ENCODE measurements at regions not wholly inside any gene's neighbourhood (a gene's known extent, or its start where the extent isn't known, plus 50 kb on each side); places are given as distances from the start of the nearest gene placed in this dataset.
"Not testable (repeated sequence)": the region's sequence is repeated elsewhere in the genome, so short reads cannot be mapped to it uniquely, and the experiment has no call there.

DNA sequence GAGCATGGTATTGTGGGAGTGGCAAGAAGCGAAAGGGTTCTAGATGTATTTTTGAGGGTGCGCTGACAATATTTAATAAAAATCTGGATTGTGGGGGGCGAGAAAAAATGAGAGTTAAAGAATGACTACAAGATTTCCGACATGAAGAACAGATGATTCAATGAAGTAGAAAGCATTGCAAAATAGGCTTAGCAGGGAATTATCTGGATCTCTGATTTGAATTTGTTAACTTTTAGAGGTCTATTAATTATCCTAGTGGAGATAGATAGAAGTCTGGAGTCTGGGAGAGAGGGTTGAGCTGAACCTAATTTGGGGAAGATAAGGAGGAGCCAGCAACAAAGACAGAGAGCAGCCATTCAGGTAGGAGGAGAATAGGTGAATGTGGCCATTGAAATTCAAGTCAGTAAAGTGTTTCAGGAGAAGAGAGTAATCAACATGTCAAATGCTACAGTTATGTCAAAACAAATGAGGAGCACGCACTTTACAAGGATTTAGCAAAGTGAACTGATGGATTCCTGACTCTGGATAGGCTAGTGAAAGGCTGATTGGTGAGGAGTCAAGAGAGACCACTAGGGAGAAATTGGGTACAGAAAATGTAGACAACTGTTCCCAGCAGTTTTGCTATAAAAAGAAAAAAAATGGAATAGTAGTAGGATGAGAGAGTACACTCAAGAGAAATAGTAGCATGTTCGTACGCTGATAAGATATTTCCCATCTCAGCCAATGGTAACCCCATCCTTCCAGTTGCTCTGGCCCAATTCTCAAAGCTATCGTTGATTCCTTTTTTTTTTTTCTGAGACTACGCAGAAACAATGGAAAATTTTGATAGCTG, 393.2 kb upstream of the CXADR start:
- intact Hi-C loops (cut with DNase I) = no loop called here
- DNase-seq (ENCODE audit: low spot score) = no peak

DNA sequence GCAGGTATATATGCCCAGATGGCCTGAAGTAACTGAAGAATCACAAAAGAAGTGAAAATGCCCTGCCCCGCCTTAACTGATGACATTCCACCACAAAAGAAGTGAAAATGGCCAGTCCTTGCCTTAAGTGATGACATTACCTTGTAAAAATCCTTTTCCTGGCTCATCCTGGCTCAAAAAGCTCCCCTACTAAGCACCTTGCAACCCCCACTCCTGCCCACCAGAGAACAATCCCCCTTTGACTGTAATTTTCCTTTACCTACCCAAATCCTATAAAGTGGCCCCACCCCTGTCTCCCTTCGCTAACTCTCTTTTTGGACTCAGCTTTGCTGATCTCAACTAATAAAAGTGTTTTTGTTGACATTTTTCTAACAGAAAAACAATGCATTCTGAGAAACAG, 385.4 kb upstream of the CXADR start:
- intact Hi-C loops (cut with DNase I); DNase-seq (ENCODE audit: low spot score): not testable (repeated sequence)

DNA sequence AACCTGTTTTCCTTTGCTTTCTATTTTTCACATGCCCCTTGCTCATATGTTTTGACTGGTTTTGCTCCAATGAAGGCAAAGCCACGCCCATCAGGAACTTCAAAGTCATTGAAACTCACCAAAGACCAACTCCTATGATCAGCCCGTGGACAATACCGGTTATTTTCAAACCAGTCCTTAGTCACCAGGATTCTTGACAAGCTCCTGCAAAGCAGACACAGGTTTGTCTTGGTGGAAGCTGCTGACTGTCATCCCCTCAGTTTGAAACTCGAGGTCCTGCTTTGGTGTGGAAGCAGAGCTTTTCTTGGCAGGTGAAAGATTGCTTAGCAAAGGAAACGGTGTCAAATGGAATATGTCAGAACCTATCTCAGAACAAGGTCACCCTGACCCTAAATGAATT, 384.7 kb upstream of the CXADR start:
- intact Hi-C loops (cut with DNase I) = no loop called here
- DNase-seq (ENCODE audit: low spot score) = no peak

DNA sequence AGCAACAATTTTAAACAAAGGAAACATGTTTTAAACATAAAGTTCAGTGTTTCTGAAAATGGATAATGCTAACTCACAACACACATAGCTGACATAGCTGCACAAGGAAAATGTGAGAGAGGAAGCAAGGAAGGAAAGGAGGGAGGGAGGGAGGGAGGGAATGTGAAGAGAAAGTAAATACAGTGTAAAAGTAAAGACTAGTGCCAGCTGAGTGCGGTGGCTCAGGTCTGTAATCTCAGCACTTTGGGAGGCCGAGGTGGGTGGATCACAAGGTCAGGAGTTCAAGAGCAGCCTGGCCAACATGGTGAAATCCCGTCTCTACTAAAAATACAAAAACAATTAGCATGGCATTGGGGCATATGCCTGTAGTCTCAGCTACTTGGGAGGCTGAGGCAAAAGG, 373.7 kb upstream of the CXADR start:
- intact Hi-C loops (cut with DNase I); DNase-seq (ENCODE audit: low spot score): not testable (repeated sequence)

DNA sequence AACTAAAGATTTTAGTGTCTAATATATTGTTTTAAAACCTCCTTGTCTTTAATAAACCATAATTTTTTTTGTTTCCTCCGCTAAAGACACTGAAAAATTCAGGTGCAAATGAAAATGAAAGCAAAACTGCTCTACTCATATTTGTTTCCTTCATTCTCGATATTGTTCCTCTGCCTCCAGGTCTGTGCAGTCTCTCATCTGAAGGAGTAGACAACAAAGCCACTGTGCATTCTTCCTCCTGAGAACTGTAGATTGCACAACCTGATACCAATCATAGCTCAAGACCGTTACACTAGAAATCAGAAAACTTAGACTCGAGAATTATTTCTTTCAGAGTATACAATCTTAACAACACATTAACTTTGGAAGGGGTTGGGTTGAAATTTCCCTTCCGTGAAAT, 373.1 kb upstream of the CXADR start:
- intact Hi-C loops (cut with DNase I) = no loop called here
- DNase-seq (ENCODE audit: low spot score) = no peak

DNA sequence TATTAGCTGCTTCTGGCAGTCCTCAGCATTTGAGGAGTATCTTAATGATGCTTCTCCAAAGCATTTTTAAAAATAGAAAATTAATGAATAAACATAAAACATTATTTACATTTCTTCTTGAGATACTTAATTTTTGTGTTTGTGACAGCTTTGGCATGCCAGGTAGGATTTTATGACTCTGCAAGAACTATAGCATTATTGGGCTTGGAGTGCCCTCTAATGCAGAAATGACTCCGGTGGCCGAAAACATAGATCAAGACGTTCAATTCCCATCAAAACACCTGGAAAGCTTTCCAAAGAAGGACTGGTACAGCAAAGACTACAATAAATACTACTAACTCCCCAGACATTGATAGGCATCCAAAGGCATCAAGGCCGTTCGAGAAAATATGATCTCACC, 366.4 kb upstream of the CXADR start:
- intact Hi-C loops (cut with DNase I) = no loop called here

DNA sequence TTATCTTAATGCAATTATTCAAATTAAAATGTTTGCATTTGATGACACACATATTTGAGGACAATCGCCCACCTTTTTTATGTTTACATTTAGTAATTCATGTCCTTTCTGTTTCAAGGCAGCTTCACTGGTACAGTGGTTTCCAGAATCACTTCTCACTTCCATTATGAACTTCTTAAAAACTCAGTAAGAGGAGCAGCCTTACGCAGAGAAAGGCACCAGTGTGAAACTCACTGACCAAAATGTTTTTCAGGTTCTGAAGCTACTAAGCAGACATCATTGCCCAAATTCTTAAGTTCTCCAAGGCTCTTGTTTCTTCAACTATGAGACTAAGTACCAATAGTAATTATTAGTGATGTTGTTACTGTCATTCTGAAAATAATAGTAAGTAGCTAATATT, 353.1 kb upstream of the CXADR start:
- intact Hi-C loops (cut with DNase I) = no loop called here
- no peak for DNase-seq (ENCODE audit: low spot score)

More for the DNA sequence above, 366.4 kb upstream of the CXADR start:
- no peak for DNase-seq (ENCODE audit: low spot score)

DNA sequence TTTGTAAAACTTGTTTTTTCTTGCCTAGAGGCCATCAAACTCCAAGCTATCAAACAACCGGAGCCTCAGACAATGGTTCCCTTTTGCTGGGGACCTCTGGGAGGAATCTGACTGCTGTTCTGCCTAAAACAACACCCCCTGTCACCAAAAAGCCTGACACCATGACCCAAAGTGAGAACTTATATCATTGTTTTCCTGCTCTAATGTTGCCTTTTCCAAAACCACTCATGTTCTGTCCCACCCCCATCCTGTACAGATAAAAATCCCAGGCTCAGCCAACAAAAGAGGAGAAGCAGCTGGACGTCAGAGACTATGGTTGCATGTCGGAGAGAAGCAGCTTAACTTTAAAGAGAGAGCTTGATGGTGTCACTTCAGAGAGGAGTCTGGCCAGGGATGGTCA, 327.2 kb upstream of the CXADR start:
- DNase-seq (ENCODE audit: low spot score) = no peak

DNA sequence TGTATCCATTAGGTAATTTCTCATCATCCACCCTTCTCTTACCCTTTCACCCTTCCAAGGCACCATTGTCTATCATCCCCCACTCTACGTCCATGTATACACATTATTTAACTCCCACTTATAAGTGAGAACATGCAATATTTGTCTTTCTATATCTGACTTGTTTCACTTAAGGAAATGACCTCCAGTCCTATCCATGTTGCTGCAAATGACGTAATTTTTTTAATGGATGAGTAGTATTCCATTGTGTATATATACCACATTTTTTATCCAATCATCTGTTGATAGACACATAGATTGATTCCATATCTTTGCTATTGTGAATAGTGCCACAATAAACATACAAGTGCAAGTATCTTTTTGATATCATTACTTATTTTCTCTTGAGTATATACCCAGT, 322.9 kb upstream of the CXADR start:
- DNase-seq (ENCODE audit: low spot score) = no peak
- intact Hi-C loops (cut with DNase I) = no loop called here

More for the DNA sequence above, 327.2 kb upstream of the CXADR start:
- intact Hi-C loops (cut with DNase I) = no loop called here

DNA sequence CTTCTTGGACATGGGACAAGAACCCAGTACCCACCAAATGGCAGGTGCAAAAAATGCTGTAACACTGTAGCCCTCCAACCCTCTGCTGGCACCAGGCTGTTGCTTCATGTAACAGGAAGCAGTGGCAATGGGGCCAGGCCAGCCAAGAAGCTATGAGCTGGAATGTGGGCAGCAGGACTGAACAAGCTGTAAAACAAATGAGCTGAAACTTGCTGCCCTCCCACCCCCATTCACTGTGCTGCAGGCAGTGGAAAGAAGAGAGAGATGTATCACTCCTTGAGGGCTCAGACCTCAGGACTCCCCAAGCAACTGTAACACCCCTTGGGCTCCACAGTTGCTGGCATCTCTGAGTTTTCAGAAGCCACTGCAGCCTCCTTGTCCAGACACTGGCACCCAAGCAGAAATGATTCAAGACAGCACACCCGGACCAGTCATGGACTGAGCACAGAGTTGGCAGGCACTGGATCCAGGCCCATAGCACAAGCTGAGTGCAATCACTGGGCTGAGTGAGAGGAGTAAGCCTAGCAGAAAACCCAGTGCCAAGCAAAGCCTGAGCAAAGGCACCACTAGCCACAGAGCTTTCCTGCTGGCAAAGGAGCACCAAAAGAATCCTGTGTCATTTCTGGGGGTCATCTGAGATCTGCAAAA, 321.4 kb upstream of the CXADR start:
- DNase-seq (ENCODE audit: low spot score) = no peak
- intact Hi-C loops (cut with DNase I) = no loop called here

DNA sequence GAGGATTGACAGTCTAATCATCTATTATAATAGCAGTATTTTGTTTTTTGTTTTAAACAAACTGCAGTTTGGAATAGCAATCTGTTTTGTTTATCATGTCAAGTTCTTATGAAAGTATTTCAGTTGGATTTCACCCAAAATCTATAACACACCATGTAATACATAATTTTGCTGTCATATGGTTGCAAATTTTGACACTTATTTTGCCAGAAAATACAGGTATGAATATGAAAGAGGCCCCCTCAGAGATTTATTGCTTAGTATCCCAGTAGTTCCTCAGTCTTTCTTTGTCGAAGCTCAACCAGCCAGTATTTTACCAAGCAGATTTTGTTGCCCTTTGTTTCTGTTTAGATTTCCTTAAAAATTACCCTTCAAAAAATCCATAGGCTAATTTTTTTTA, 317.5 kb upstream of the CXADR start:
- DNase-seq (ENCODE audit: low spot score) = no peak
- intact Hi-C loops (cut with DNase I) = no loop called here

DNA sequence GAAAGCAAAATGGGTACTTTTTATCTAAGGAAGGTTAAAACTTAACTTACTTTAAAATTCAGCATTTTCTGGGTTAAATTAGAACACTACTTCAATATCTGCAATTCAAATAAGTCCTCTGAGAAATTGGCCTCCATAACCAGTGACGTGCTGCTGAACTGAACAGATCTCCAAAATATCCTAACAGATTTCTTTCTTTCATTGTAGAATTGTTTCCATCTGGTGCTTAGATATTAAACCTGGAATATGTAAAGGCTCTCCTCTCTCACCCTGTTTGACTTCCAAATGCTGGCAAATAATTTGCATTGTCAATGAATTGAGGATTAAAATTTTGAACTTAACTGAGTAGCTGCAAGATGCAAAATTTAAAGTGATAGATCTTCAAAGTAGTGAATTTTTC, 316.9 kb upstream of the CXADR start:
- no peak for DNase-seq (ENCODE audit: low spot score)
- intact Hi-C loops (cut with DNase I) = no loop called here

DNA sequence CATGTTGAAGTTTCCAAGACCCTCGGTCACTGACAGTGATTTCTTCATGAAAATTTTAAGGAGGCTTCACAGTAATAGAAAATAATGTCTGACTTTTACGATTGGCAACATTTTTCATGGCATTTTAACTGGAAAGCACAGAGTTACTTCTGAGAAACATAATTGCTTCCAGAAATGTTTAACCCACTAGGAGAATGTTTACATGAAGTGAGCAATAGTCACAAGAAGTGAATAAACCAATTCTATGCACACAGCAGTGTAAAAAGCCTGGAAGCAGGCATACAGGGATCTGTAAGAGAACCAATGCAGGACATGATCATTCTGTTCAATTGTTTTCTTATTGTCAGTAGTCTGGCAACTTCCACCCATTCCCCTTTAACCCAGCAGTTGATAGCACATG, 316.2 kb upstream of the CXADR start:
- no peak for DNase-seq (ENCODE audit: low spot score)
- intact Hi-C loops (cut with DNase I) = no loop called here

DNA sequence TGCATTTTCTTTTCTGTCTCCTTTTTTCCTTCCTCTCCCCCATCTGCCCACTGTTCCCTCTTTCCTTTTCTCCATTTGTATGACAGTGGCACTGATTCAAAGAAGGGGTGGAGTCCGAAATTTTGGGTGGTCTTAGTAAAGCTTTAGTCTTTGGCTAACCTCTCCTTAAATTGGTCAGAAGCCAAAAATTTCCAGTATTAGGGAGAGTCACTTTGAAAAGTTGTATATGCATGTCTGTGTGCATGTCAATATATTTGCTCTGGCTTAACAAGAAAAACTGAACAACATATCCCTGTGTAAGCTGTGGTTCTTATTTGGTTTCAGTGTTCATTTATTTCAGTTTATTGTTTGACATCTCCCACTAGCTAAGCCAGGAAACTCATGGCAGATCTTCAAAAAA, 314.8 kb upstream of the CXADR start:
- intact Hi-C loops (cut with DNase I) = no loop called here
- DNase-seq (ENCODE audit: low spot score) = no peak

DNA sequence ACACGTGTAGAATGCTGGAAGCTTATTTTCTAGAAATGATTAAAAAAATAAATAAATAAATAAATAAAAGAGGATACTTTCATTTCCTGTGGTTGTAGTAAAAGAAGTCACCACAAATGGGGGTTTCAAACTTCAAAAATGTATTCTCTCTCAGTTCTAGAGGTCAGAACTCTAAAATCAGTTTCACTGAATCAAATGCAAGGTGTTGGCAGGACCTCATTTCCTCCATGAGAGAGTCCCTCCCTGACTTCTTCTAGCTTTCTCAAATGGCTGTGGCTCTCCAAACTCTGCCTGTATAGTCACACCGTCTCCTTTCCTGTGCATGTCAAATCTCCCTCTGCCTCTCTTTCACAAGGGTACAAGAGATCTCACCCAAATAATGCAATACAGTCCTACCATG, 312.6 kb upstream of the CXADR start:
- intact Hi-C loops (cut with DNase I) = no loop called here
- DNase-seq (ENCODE audit: low spot score) = no peak

DNA sequence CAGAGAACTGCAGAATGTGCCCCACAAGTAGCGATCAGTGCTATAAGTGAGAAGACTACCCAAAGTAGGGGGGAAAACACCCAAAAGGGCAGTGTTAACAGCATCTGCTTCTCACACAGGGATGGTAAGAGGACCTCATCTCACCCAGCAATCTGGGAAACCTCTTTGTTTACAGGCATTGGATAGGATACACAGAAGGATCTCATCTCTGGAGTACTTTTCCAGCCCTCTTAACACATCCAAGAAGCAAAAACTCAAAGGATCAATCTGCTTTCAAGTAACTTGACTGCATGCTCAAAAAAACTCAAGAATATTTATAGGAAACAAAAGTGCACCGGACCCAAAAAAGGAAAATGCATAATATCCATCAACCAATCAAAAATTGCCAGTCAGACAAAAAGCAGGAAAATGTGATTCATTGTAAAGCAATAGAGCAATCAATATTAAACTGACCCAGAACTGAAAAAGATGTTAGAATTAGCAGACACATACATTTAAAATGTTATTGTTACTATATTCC, 311.0 kb upstream of the CXADR start:
- no peak for DNase-seq (ENCODE audit: low spot score)
- intact Hi-C loops (cut with DNase I) = no loop called here

DNA sequence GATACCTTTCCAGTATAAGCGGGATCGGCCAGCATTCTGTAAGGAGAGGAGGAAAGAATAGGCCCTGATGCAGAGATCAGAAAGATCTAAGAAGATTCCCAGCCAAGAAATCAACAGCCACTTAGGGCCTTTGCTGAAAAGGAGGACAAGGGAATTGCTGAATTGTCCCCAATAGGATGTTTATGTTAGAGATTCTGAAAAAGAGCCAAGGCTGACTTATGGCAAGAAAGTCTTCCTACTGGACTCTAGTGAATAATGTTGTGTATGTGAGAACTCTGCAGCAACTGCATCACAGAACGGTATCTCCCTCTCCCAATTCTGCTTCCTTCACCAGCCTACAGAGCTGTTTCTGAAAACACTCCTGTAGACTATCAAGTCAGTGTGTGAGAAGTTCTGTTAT, 298.0 kb upstream of the CXADR start:
- intact Hi-C loops (cut with DNase I) = no loop called here
- DNase-seq (ENCODE audit: low spot score) = no peak

DNA sequence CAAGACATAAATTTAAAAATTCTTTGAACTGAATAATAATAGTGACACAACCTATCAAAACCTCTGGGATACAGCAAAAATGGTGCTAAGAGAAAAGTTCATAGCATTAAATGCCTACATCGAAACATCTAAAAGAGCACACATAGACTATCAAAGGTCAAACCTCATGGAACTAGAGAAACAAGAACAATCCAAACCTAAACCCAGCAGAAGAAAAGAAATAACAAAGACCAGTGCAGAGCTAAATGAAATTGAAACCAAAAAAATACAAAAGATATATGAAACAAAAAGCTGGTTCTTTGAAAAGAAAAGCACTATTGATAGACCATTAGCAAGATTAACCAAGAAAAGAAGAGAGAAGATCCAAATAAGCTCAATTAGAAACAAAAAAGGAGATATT, 293.8 kb upstream of the CXADR start:
- DNase-seq (ENCODE audit: low spot score); intact Hi-C loops (cut with DNase I): not testable (repeated sequence)

DNA sequence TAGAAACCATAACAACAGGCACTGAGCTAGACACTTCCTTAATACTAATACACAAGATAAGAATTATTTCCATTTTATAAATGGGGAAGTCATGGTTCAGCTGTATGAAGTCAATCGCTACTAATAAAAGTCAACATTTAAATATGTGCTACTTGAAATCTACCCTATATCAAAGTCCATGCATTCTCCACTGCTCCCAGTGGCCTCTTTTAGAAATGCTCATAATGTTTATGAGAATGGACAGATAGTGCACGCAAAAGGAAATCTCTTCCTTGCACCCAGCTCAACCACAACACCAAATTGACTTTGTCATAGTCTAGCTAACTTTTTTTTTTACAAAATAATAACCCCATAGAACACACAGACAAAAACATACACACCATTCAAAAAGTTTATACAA, 281.7 kb upstream of the CXADR start:
- no peak for DNase-seq (ENCODE audit: low spot score)
- intact Hi-C loops (cut with DNase I) = no loop called here

DNA sequence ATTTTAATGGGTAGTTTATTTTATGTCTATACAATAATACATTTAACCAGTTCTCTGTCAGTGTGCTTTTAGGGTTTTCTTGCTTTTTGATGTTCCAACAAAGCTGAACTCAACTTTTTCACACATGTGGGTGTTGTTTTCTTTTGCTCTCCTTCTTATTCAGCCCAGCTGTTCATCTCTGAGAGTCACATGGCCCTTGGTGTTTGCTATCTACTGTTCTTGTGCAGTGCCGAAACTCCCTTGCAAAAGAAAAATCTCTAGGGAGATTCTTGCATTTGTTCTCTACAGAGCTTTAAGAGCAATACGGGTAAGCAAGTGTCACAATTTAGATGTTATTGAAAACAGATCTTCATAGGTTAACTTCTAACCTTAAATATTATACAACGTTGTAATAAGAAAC, 281.1 kb upstream of the CXADR start:
- intact Hi-C loops (cut with DNase I) = no loop called here
- DNase-seq (ENCODE audit: low spot score) = no peak

DNA sequence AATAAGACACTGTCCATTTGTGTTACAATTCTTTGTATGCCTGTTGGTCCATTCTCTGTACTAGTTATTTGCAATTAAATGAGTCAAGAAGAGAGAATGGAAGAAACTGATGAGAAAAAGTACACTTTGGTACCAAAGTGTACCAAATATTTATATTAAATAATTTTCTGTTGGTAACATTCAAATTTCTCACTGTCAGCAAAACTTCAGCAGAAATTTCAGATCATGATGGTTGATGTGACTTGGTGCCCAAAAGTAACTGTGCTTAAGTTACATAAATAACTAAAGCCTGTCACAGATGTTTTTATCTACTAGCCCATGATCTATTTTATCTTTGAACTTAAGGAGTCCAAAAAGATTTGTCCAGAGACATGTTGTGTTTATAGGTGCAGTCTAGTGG, 274.4 kb upstream of the CXADR start:
- intact Hi-C loops (cut with DNase I) = no loop called here
- DNase-seq (ENCODE audit: low spot score) = no peak
